Suprapubic skin (tissue), 4 donors: ENCODE measurements at regions not wholly inside any gene's neighbourhood (a gene's known extent, or its start where the extent isn't known, plus 50 kb on each side); places are given as distances from the start of the nearest gene placed in this dataset.

Source experiments
- DNase-seq, 2 donors: peaks; one replicate each; pipeline ENCODE4 v3.0.0-alpha.2; 2019; ENCODE audit warnings: low spot score in 2 of 2
- H3K27ac ChIP-seq: fragments of 200-600 bp; sonication (generic); one replicate; pipeline ENCODE4 v1.5.1; 2019
- H3K27me3 ChIP-seq: fragments of 200-600 bp; sonication (generic); one replicate; pipeline ENCODE4 v1.5.1; 2019
- H3K36me3 ChIP-seq: fragments of 200-600 bp; sonication (generic); one replicate; pipeline ENCODE4 v1.5.1; 2019
- H3K4me1 ChIP-seq: fragments of 200-600 bp; sonication (generic); one replicate; pipeline ENCODE4 v1.5.1; 2019
- H3K4me3 ChIP-seq: fragments of 200-600 bp; sonication (generic); one replicate; pipeline ENCODE4 v1.5.1; 2019; ENCODE audit warnings: mild to moderate bottlenecking
- H3K9me3 ChIP-seq: fragments of 200-600 bp; sonication (generic); one replicate; pipeline ENCODE4 v1.5.1; 2019
- CTCF ChIP-seq, 2 donors: fragments of 200-600 bp in 1 of 2; fragments of 450-650 bp in 1 of 2; sonication (generic) in 1 of 2; IDR thresholded peaks; one replicate each; pipeline ENCODE4 v1.5.1; 2016 to 2019; ENCODE audit warnings: antibody characterized with exemption in 2 of 2, mild to moderate bottlenecking in 1 of 2, moderate library complexity in 1 of 2
- EP300 ChIP-seq: sonication (generic); formaldehyde crosslinking; IDR thresholded peaks from one replicate; pipeline ENCODE4 v1.6.1; 2017; ENCODE audit warnings: antibody characterized with exemption
- POLR2A ChIP-seq, 2 donors: fragments of 450-650 bp; IDR thresholded peaks; one replicate each; pipeline ENCODE4 v1.6.1; 2017; ENCODE audit warnings: antibody characterized with exemption in 2 of 2, mild to moderate bottlenecking in 2 of 2, moderate library complexity in 2 of 2
- POLR2AphosphoS5 ChIP-seq, 3 donors: sonication (generic); formaldehyde crosslinking; IDR thresholded peaks; one replicate each; pipeline ENCODE4 v1.6.1; 2017; ENCODE audit warnings: antibody characterized with exemption in 3 of 3
- WGBS: methylation state at CpG from one replicate; pipeline ENCODE4 v1.1.5; 2018; 5-methylcytosine and 5-hydroxymethylcytosine counted together

DNA sequence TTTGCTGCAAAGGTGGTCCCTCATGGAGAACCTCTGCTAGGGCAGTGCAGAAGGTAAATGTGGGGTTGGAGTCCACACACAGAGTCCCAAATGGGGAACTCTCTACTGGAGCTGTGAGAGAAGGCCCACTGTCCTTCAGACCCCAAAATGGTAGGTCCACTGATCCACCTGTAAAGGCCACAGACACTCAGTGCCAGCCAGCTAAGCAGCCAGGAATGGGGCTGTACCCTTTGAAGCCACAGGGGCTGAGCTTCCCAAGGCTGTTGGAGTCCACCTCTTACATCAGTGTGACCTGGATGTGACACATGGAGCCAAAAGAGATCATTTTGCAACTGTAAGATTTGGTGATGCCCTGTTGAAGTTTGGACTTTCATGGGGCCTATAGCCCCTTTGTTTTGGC, 252.4 kb upstream of the GULP1 start:
- Histone ChIP-seq H3K27me3 (no peaks in the 10 kb centered on the region), H3K9me3 (no peaks in the 10 kb centered on the region), H3K27ac (no peak overlapping the region), H3K4me3 (no peak overlapping the region), H3K36me3 (no peaks in the 10 kb centered on the region), H3K4me1 (no peaks in the 10 kb centered on the region)
- no peak for DNase-seq
- TF ChIP-seq CTCF (IDR thresholded peaks at IDR 0.05), result no peak
- TF ChIP-seq POLR2A (IDR thresholded peaks at IDR 0.05), result no peak
- no peak for TF ChIP-seq EP300
- no peak for TF ChIP-seq POLR2AphosphoS5 (IDR thresholded peaks at IDR 0.05)

- Histone ChIP-seq H3K4me1 (no peaks in the 10 kb centered on the region), H3K36me3 (no peaks in the 10 kb centered on the region), H3K9me3 (no peaks in the 10 kb centered on the region), H3K27me3 (no peaks in the 10 kb centered on the region), H3K27ac (no peak overlapping the region), H3K4me3 (no peak overlapping the region)
- DNase-seq, result no peak
- TF ChIP-seq POLR2AphosphoS5 (IDR thresholded peaks at IDR 0.05), result no peak
- no peak for TF ChIP-seq POLR2A (IDR thresholded peaks at IDR 0.05)
- no peak for TF ChIP-seq CTCF (IDR thresholded peaks at IDR 0.05)
- no peak for TF ChIP-seq EP300
Observed at GRCh38 chr2:188042412-188042811, 249.3 kb upstream of the GULP1 start.

- no peaks in the 10 kb centered on the region for H3K9me3 ChIP-seq
- no peaks in the 10 kb centered on the region for H3K27me3 ChIP-seq
- no peak overlapping the region for H3K4me3 ChIP-seq
- TF ChIP-seq EP300 (no peak), POLR2AphosphoS5 (IDR thresholded peaks at IDR 0.05) (no peak), CTCF (IDR thresholded peaks at IDR 0.05) (no peak), POLR2A (IDR thresholded peaks at IDR 0.05) (no peak)
- no peak overlapping the region for H3K27ac ChIP-seq
- DNase-seq, result no peak
- H3K36me3 ChIP-seq, result no peaks in the 10 kb centered on the region
- no peaks in the 10 kb centered on the region for H3K4me1 ChIP-seq
Observed at GRCh38 chr2:188045016-188045415, 246.7 kb upstream of the GULP1 start.

GRCh38 chr2:188046437-188046836, 245.2 kb upstream of the GULP1 start:
- Histone ChIP-seq H3K4me1 (no peaks in the 10 kb centered on the region), H3K9me3 (no peaks in the 10 kb centered on the region), H3K27me3 (no peaks in the 10 kb centered on the region), H3K4me3 (no peak overlapping the region), H3K36me3 (no peaks in the 10 kb centered on the region), H3K27ac (no peak overlapping the region)
- TF ChIP-seq EP300 (no peak), POLR2A (IDR thresholded peaks at IDR 0.05) (no peak), POLR2AphosphoS5 (IDR thresholded peaks at IDR 0.05) (no peak), CTCF (IDR thresholded peaks at IDR 0.05) (no peak)
- no peak for DNase-seq
- WGBS, result 75% methylated on average over 3 of the region's 3 CpGs

DNA sequence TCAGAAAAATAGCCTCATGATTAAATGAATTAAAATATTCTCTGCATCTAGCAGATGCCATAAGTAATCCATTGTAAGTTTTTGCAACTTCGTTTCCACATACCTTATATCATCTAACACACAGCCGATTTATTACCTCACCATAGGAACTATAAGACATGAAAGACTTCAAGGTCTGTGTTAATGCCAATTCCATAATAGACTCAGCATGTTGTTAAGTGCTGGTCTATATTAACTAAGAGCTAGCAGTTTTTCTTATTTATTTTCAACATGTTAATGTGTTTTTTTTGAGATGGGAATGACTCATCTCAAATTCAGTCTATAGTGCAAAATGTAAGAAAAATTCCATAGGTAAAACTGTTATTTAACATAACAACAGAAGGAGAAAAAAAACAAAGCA, 243.9 kb upstream of the GULP1 start:
- H3K36me3 ChIP-seq, result no peaks in the 10 kb centered on the region
- no peaks in the 10 kb centered on the region for H3K27me3 ChIP-seq
- TF ChIP-seq POLR2A (IDR thresholded peaks at IDR 0.05), result no peak
- TF ChIP-seq CTCF (IDR thresholded peaks at IDR 0.05), result no peak
- no peak for TF ChIP-seq POLR2AphosphoS5 (IDR thresholded peaks at IDR 0.05)
- TF ChIP-seq EP300, result no peak
- no peak overlapping the region for H3K27ac ChIP-seq
- H3K9me3 ChIP-seq, result no peaks in the 10 kb centered on the region
- no peak for DNase-seq
- no peaks in the 10 kb centered on the region for H3K4me1 ChIP-seq
- no peak overlapping the region for H3K4me3 ChIP-seq
- WGBS, result 70% methylated on average over 2 of the region's 2 CpGs
